ACHN (cell line): ENCODE measurements at regions not wholly inside any gene's neighbourhood (a gene's known extent, or its start where the extent isn't known, plus 50 kb on each side); places are given as distances from the start of the nearest gene placed in this dataset.
A peak's percentile ranks its signal among the peaks of the same experiment; 100 is the strongest.

Experiments
- DNase-seq: peaks from one replicate; pipeline ENCODE4 v3.0.0-alpha.2; 2015
- in situ Hi-C: cut with HindIII; loops from 2 replicates; pipeline ENCODE4 v1.10.0; 2017; ENCODE audit warnings: low sequenced_read_pairs, low pct_ligation_motif_present, low pct_unique_long_range_greater_than_20kb

DNA sequence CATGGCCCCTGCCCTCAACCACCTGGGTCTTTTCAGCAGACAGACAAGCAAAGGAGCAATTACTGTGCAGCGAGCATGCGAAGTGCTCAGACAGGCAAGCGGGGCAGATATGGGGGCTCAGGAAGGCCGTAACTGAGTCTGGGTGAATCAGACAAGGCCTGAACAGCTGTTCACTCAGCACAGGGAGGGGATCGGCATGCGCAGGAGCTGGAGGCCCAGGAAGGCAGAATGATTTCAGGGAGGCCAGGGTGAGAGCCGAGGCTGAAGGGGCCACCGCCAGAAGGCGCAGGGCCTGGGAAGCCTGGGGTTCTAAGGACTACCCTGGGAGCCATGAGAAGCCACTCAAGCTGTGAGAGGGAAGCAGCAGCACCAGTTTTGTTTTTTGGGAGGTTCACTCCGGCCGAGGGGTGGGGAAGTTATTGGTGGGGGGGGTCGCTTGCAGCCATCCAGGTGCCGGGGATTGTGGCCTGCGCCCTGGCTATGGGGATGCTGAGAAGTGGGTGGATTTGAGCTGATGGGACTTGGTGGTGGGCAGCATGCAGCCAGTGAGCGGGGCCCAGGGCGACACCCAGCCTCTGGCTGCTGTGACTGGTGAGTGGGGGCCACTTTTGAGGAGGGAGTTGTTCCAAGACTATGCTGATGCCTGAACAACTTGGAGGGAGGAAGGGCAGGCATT, 132.2 kb downstream of the TSN start:
- no peak for DNase-seq
- in situ Hi-C loops: no loop called here

DNA sequence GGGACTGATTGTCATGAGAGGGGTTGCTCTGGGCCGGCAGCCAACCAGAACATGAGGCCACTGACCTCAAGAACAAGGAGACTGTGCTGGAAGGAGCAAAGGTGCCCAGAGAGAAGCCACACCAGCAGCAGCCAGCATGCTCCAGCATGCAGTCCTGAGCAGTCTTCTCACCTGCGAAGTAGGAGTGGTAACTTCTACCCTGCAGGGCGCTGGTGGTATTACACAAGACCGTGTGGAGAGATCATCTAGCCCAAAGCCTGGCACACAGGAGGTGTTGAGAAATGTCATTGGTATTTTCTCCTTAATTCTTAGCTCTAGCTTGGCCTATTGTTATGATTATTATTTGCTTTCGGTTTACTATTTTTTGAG, 132.7 kb downstream of the TSN start:
- in situ Hi-C loops: no loop called here
- DNase-seq: peak; percentile 19

DNA sequence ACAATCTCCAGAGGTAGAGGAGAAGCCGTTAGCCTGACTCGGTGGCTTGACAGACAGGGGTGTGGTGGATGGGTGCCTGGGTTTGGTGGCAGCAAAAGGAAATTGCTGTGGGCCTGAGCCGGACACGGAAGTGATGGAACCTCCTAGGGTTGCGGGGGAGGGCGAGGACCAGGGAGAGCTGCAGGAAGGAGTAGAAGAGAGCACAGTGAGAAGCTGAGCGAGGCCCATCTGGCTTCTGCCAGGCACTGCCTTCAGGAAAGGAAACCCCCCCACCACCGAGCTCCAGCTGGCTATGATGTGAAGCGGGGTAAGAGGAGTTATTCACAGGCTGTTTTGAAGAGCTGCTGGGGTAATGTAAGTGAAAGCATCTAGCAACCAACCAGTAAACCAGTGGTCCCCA, 134.6 kb downstream of the TSN start:
- in situ Hi-C loops: no loop called here
- DNase-seq: no peak

DNA sequence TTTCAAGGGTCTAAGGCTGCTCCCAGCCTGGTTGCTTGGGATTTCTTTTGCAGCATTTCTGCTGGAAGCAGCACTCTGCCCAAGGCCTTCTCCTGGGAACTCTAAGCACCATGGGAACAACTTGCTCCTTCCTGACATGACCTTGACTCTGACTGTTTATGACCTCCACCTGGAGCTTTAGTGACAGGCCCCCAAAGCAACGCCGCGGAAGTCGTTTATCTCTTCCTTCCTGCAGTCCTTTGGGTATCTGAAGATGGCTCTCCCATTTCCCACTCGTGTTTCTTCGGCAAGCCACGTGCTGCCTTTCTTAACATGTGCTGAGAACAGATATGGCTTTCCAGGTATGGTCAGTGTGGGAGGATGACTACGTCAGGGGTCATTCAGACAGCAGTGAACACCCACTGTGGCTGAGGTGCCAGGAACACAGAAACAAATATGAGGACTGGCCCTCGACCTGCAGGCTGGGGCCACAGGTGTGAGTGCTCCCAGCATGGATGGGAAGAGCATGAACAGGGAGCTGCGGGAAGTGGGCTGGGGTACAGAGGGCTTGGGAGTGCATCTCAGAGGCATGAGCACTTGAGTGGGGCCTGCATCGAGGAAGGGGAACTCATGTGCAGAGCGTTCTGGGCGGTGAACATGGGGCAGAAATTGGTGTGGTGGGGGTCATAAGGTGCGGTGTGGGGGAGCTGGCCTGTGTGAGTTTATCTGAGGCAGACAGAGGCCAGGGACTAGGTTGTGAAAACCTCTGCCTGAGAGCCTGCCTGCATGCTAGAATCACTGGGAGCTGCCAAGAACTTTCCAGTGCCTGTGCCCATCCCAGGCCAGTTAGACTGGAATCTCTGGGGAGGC, 140.5 kb downstream of the TSN start:
- in situ Hi-C loops: no loop called here
- no peak for DNase-seq

DNA sequence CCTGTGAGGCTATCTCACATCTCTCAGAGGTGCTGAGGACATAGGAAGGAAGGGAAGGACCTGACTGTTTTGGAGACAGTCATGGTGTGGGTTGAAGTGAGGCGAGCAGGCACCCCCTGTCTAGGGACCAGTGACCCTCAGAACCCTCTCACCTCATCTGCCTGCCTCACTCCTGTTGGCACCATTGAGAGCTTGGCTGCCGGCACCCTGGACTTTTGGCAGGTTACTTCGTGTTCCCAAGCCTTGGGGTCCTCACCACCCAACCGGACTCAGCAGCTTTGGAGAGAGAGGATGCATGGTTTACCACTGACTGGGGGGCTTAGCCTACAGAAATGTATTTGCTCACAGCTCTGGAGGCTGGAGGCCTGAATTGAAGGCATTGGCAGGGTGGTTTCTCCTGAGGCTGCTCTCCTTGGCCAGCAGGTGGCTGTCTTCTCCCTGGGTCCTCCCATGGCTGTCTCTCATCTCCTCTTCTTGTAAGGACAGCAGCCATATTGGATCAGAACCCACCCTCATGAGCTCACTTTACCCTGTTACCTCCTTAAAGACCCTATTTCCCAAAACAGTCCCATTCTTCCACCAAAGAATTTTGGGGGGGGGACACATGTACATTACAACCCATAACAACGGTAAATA, 142.0 kb downstream of the TSN start:
- in situ Hi-C loops: no loop called here
- peak; percentile 49 for DNase-seq

DNA sequence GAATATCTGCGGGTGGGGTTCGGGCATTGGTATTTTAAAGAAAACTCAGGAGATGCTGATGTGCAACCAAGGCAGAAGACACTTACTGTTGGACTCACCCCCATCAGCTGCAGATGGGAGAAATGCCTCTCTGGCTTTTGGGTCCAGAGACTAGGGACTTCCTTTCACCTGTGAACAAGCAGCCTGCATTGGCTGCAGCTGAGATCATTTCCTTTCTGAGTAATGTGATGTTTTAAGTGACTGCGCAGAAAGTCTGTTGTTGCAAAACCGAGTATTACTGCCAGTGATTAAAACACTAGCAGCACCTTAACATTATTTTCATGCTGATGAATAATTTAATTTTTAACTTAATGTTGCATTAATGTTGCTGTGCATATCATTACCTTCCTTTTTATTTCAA, 143.0 kb downstream of the TSN start:
- in situ Hi-C loops: no loop called here
- DNase-seq: no peak

DNA sequence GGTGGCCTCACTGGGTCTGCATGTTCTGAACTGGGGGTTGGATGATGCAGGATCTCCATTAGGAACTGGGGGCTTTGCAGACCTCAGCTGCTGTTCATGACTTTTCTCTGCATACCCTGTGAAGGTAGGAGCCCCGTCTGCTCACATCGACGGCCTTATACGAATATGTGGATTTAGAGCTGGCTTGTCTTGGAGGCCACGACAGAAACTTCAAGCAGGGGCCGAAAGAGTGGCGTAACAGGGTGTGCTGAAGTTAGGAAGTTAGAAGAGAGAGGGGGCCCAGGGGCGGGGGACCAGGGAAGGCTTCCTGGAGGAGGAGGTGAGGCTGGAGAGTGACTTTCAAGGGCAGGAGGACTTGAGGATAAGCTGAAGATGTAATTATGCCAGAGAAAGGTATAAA, 144.9 kb downstream of the TSN start:
- DNase-seq: no peak

DNA sequence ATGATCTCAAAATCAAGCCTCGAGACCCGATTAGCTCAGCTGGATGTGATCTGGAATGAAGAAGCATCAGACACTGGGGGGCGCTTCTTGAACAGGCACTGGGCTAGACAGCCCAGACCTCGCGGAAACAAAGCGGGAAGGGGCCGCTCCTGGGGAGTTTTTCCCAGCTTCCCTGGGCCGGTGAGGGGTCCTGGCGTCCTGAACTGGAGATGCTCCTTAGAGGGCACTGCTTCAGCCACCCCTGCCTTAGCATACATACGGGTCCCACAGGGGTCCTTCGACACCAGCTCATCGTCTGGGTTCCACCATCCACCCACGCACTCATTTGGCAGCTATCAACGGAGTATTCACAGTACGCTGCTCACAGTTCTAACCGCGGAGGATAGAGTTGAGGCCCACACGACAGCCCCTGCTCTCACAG, 146.7 kb downstream of the TSN start:
- DNase-seq: no peak

More for the DNA sequence above, 144.9 kb downstream of the TSN start:
- in situ Hi-C loops: no loop called here

DNA sequence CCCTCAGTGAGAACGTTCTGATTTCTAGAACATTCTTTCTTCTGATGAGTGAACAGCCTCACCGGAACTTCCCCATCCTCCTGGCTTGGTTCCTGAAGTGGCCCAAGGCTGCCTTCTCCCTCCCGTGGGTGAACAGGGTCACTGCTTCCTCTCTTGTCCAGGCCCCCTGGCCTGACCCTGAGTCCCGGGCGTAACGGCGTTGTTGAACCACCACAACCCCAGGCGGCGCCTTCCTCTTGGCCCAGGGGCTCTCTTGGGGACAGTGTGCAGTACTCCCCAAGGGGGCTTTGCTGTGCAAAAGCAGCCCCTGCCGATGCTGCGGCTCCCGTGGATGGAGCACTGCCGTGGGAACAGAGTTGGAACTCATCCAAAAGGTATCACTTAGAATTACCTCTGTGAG, 147.2 kb downstream of the TSN start:
- in situ Hi-C loops: no loop called here
- no peak for DNase-seq

More for the DNA sequence above, 146.7 kb downstream of the TSN start:
- in situ Hi-C loops: no loop called here

DNA sequence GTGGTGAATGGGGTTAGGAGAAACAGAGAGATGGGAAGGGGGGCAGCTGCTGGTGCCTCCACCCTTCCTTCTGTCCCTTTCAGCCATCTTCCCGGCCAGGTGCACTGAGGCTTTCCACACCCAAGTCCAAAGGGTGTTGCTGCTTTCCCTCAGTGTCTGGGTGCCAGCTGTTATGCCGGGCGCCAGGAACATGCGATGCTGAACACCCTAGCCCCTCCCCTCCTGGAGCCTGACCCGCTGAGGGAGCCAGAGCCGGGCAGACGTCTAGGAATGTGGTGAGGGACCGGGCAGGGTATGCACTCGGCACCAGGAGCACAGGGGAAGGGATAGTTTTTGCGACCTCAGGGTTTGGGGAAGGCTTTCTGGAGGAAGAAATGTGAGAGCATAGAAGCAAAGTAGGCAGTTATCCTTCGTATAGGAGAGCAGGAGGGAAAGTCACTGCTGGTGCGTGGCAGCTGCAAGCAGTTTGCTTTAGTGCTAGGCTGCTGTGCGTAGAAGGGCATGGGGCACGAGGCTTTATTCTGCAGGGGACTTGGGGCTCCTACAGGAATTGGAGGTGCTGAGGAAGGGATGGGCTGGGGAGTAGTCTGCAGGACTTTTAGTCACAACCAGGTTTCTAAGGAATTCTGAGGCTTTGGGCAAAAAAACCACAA, 147.7 kb downstream of the TSN start:
- DNase-seq: no peak
- in situ Hi-C loops: no loop called here

DNA sequence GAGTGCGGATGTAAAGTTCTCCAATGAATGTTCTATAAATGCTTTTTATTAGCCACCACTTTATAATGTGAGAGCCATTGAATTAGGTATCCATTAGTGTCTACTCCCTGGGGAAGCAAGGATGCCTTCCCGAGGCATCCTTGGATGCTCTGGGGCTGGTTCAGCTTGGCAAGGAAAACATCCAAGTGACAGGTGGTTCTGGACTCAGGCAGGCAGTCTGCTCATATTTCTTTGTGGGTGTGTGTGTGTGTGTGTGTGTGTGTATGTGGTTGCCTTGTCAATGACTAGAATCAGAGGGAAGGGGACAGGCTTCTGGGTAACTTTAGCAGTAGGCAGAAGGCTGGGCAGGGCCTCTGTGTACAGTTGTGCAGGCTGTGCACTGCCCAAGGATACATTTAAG, 149.2 kb downstream of the TSN start:
- in situ Hi-C loops: no loop called here
- no peak for DNase-seq

DNA sequence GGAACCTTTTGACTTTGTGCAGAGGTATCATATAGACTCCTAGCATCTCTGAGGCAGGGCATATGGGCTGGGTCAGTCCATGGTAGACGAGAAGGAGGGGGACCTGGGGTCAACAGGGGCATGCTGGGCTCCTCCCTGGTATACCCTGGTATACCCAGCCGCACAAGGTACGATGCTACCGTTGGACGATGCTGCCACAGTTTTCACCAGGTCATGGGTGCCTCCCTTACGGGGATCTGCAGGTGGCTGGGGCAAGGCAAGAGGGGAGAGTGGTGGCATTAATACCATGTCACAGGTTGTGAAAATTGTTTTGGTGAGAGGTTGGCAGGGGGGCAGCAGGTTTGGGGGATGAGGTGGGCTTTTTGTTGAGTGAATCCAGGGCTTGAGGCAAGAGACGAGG, 149.8 kb downstream of the TSN start:
- in situ Hi-C loops: no loop called here
- DNase-seq: no peak

DNA sequence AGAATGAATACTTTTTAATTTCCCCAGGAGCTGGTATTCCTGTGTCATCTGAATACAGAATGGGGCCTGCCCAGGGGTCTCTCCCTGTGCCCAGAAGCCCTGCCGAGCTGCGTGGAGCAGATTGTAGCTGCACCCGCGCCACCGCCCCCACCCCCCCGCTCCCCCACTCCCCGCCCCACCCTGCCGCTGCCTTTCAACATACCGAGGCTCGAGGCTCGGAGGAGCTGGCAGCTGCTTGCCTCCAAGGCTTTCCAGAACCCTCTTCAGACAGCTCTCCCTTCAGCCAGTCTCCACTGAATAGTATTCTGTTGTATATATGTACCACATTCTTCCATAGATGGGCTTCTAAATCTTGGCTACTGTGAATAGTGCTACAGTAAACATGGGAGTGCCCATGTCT, 150.7 kb downstream of the TSN start:
- in situ Hi-C loops: no loop called here
- no peak for DNase-seq

DNA sequence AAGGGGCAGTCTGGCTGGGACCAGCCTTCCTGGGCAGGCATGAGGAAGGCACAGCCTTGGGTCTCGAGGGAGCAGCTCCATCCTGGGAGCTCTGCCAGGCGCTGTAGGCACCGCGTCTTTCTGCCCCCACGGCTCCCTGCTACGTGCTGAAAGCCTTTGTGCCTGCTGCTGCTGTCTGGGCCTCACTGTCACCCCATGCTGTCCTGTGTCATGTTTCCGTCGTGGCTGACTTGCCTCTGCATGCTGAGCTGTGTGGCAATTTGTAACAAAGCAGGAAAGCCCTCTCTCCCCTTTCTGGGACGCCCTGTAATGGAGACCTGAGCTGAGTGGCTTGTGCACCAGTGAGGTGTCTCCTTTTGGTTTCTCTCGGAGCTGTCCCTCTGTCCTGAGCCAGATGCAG, 152.5 kb downstream of the TSN start:
- no peak for DNase-seq
- in situ Hi-C loops: no loop called here

DNA sequence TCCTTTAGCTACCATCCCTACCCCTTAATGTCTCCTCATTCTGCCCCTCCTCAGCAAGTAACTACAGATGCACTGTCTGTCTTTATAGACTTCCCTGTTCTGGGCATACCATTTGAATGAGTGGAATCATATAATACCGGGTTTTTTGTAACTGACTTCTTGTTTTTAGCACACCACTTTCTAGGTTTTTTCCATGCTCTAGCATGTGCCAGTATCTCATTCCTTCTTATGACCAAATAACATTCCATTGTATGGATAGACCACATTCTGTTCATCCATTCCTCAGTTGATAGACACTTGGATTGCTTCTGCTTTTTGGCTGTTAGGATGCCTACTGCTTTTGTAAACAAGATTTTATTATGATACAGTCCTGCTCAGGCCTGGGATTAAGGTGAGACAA, 154.7 kb downstream of the TSN start:
- DNase-seq: no peak
- in situ Hi-C loops: no loop called here

DNA sequence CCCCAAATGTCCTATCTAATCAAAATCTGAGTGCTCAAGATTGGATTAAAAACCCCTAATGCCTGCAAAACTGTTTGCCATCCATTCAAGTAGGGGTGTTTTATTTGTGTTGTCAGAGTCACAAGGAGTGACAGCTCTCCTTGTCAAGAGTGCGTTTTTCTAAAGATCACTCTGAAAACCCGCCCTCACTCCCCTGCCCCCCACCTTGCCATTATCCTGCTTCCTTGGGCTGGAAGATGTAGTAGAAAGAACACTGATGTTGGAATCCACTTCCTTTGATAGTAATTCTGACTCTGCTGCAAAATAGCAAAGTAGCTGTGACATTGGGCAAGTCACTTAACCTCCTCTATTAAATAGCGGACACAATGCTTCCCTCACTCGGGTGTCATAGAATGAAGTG, 155.6 kb downstream of the TSN start:
- in situ Hi-C loops: no loop called here
- DNase-seq: no peak

DNA sequence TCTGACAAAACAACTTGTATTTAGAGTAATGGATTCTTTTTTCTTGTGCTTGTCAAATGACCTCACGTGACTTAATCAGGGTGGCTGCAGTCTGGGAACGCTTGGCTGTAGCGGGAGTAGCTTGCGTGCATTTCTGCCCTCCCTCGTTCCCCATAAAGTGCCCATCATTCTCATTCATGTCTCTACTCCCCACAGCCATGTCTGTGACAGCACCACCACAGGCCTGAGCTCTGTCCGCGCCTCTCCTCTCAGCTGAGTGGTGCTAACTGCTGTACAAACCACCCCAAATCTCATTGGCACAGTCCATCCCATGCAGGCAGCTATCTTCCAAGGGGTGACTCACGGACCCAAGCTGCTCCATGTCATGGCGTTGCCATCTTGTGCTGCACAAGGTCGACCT, 161.7 kb downstream of the TSN start:
- in situ Hi-C loops: no loop called here
- DNase-seq: no peak

DNA sequence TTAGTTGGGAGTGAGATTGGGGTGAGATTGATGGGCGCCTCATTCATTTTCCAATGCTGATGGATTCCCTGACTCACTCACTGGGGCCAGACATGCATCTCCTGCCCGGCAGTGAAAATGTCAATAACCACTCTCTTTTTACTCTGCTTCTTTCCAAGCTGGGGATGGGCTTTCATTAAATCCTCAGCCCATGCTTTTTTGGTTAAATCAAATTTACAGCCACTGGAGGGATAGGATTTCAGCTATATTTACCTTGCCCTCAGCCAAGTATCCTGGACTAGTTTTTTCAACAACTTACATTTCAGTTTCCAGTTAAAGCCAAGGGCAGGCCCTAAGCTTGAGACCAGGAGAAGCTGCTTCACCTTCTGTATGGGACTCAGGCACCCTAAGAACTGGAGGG, 162.8 kb downstream of the TSN start:
- DNase-seq: no peak
- in situ Hi-C loops: no loop called here

DNA sequence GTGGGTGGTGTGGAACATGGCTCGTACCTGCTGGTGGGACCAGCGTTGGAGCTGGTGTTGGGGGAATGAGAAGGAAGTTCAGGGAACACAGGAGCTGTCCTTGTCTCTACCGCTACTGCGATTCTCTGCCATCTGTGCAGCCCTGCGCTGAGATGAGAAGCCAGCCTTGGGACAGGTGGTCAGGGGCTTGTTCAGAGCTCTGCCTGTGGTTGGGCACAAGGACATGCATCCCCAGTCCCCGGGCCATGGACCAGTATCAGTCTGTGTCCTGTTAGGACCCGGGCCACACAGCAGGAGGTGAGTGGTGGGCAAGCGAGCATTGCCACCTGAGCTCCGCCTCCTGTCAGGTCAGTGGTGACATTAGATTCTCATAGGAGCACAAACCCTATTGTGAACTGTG, 164.4 kb downstream of the TSN start:
- no peak for DNase-seq
- in situ Hi-C loops: no loop called here
